ENCODE measurements at regions not wholly inside any gene's neighbourhood (a gene's known extent, or its start where the extent isn't known, plus 50 kb on each side); places are given as distances from the start of the nearest gene placed in this dataset.
A peak's percentile ranks its signal among the peaks of the same experiment; 100 is the strongest.

DNA sequence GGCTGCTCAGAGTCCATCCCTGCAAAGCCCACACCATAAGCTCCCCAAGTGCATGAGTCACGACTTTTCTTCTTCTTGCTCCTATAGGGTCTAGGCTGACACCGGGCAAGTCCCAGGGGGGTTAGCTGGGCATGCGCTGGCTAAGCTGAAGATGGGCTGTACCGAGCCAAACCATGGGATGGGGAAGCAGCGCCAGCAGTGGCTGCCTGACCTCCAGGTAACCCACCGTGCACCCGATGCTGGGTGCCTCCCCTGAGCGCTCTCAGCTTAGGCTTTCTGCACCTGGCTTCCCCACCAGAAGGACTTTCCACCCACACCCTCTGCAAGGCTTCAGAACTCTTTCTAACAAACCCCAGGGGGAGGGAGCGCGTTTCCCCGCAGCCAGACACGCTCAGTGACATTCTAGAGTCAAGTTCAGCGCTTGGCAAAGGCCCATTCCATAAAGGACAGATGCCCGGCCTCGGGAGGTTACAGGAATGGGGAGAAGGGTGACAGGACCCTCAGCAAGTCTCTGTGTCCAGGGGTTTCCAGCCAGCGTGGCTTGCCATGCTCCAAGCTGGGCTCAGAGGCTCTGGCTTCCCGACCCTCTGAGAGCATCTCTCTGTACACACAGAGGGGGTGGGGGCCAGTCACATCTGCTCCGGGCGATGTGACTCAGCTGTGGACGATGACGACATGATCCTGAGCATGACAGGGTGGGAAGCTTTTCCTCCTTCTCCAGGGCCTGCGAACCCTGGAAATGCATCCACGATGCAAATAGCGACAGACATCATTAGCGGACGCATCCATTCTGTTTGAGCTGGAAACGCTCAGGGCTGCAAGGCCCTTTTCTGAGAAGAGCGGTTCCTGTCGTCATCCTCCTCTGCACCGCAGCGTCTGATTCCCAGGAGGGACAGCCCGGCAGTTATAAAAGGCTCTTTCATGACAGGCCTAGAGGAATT, 107.8 kb downstream of the SIK1 start:
- DNase-seq (ENCODE audit: insufficient read length, low spot score), result peak; percentile 65
- FAIRE-seq, result peak; percentile 87

DNA sequence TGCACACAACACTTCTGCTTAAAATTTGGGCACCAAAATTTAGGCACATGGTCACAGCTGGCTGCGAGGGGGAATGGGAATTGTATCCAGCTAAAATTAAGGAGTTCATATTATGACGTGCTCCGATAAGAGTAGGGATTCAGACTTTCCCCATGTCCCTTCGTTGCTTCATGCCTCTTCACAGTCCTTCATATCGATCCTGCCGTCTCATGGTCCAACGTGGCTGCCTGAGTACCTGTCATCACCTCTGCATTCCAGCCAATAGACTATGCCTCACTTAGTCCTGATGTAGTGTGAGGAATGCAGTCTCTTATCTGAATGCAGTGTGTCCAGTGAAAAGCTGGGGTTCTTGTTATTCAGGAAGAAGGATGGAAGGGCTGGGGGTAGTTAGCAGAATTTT, 108.6 kb downstream of the SIK1 start:
- FAIRE-seq (no peak), DNase-seq (ENCODE audit: insufficient read length, low spot score) (no peak)

DNA sequence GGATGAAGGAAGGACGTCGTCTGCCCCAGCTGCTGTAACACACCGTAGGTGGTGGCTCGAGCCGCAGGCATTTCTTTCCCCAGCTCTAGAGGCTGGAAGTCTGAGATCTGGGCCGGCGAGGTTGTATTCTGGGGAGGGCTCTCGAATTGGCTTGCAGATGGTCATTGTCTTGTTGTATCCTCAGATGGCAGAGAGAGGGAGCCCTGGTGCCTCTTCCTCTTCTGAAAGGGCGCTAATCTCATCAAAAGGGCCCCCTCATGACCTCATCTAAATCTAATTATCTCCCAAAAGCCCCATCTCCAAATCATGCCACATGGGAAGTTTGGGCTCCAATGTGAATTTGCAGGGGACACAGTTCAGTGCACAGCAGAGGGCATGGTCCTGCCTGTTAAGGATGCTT, 109.0 kb downstream of the SIK1 start:
- DNase-seq (ENCODE audit: insufficient read length, low spot score), result no peak
- no peak for FAIRE-seq

DNA sequence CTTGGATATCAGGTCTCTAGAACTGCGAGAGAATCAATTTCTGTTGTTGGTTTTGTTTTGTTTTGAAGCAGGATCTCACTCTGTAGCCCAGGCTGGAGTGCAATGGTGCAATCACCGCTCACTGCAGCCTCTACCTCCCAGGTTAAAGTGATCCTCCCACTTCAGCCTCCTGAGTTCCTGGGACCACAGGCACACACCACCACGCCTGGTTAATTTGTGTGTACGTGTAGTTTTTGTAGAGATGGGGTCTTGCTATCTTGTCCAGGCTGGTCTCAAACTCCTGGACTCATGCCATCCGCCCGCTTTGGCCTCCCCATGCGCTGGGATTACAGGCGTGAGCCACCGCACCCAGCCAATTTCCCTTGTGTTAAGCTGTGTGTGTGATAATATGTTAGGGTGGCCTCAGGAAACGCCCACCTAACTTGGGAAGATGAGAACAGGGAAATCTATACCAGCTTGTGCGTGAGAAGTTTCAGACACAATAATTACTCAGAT, 109.6 kb downstream of the SIK1 start:
- FAIRE-seq (no peak), DNase-seq (ENCODE audit: insufficient read length, low spot score) (no peak)

DNA sequence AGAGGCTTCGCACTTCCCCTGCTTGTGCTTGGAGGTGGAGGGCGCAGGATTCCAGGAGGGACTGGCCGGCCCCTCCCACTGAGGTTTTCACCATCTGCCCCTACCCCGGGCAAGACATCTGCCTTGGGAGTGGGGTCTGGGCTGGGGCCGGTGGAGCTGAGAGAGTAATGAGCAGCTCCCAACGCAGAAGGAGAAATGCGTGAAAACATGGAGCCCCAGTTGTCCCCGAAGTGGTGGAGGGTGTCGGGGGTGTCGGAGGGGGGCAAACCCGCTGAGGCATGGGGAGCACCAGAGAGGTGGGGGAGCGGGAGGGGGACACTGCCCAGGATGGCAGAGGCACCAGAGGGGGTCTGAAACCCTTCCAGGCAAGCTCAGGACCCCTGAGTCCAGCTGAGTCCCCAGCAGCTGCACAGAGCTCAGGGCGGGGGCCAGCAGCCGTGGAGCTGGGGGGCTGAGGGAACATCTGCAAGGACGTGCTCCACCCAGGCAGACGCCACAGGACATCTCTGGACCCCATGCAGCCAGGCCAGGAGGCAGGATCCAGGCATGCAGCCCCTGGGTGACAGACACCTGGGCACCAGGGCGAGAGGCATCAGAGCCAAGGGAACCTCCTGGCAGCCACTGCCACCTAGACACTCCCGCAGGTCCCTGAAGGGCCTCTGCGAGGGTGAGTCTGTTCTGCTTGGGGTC, 110.6 kb downstream of the SIK1 start:
- no peak for FAIRE-seq
- no peak for DNase-seq (ENCODE audit: insufficient read length, low spot score)

DNA sequence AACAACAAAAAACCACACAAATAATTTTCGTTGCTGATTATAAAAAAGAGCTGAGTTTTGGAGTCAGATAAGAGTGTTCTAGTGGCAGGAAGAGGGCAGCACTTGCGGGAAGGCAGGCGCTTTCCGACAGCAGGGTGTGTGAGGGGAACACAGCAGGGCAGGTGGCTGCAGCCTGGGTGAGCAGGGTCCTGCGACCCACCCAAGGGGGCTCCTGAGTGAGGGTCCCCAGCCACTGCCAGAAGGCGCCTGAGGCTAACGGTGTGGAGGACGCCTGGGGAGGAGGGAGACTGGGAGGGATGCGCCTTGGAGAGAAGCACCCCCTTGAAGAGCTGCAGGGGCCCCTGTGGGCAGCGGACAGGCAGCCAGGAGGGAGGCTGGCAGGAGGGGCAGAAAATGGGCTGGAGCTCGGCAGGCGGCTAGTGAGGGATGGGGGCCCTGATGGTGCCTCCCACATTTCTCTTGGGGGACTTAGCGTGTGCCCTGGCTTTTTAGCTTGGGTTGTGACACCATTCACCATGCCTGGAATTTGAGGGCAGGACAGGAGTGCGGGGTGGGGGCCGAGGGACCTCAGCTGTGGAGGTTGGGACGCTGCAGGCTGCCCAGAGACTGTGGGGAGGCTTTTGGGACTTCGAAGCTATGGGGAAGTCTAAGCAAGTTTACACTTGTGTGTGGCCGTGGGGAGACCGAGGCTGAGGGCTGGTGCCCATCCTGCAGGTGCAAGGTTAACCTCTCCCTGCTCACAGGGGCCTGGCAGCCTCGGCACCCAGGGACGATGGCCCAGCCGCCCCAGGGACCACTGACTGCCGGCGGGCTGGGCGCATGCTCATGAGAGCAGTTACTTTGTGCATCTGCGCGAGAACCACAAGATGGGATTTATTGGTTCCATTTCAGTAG, 111.4 kb downstream of the SIK1 start:
- no peak for FAIRE-seq
- DNase-seq (ENCODE audit: insufficient read length, low spot score), result no peak

DNA sequence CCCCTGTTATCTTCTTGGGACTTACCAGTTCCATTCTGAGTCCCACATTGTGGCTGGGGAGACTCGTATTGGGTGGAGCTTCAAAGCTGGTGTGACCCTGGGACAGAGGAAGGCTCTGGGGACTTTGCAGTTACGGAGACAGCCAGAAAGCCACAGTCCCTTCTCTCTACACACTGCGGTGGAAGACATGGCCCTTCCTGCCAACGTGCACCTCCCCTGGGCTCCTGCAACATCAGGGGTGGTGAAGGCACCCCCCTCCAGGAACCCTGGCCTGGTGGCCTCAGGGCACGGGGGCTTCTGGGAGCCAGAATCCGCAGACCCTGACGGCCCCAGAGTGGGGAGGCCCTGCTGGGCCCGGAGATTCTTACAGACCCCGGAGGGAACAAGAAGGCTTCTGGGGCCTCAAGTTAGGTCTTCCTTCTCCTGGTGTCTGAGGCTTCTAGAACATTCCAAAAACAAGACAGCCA, 113.0 kb downstream of the SIK1 start:
- DNase-seq (ENCODE audit: insufficient read length, low spot score) (no peak), FAIRE-seq (no peak)

DNA sequence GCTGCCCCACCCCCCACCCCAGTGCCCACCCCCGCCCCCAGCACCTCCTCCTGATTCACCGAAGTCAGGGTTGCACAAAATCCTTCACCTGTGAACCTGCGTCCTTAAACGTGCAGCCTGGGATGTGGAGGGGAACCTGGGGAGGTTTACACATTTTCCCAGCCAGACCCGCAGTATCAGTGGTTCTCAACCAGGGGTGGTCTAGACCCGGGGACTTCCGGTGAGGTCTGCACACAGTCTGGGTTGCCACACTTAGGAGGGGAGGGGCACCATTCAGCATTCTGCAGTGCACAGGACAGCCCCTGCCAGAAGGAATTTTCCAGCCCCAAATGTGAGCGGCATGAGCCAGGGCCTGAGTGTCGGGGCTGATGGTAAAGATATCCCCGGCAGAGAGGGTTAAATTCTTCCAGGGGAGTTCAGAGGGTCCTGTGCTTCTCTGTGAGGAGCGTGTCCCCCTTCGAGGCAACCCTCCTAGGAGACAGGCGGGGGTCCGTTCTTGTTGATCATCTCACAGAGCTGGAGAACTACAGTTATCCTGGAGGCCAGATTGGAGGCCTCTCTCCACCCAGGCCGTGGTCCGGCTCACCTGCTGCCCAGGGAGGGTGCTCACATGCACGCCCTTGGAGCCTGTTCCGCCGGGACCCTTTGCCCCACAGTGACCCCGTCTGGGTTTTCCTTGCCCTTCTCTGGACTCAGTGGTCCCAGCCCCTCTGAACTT, 113.6 kb downstream of the SIK1 start:
- FAIRE-seq, result no peak

DNA sequence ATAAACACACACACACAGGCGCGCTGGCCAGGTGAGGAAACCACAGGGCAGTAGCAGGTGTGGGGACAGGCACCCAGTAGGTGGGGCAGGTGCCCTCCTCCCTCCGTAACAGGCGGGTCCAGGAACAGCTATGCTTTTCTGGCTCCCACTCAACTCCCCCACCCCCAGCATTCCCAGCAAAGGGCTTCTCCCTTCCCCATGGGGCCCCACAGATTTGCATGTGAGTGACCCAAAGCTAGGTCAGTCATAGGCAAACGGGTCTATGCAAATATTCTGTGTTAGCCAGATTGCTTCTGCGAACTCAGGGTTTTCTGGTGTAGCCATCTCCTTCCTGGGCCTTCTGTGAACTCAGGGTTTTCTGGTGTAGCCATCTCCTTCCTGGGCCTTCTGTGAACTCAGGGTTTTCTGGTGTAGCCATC, 114.2 kb downstream of the SIK1 start:
- FAIRE-seq (no peak), DNase-seq (ENCODE audit: insufficient read length, low spot score) (no peak)

More for the DNA sequence above, 113.6 kb downstream of the SIK1 start:
- DNase-seq (ENCODE audit: insufficient read length, low spot score), result no peak

DNA sequence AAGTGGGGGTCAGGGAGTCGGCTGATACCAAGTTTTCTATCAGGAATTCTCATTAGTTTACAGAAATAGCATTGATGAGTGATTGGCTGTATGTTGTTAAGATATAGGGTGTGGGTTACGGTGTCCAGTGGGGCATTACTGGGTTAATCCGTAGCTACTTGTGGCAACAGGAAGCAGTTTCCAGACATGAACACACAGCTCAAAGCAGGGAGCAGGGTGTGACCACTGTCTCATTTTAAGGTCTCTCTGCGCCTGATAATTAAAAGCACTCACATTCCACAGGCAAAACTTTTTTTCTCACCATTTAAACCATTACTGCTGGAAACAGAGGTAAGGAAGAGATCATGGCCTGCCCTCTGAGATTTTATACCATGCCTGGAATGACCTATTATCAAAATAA, 114.9 kb downstream of the SIK1 start:
- no peak for FAIRE-seq
- no peak for DNase-seq (ENCODE audit: insufficient read length, low spot score)

DNA sequence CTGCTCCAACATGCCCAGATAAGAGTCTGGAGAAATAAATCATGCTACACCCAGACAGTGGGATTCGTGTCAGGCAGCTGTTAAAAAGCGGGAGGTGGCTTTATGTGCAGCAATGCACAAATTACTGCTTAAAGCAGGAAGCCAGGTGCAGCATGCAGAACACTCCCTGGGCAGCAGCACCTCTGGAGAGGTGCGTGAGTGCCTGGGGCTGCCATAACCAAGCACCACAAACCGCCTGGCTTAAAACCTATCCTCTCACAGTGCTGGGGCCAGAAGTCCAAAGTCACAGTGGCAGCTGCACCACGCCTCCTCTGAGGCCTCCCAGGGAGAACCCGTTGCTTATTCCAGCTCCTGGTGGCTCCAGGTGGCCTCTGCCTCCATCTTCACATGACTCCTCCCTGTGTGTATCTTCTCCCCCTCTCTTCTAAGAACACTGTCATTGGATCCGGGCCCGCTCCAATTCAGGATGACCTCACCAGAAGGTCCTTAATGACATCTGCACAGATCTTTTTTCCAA, 115.6 kb downstream of the SIK1 start:
- FAIRE-seq, result no peak
- no peak for DNase-seq (ENCODE audit: insufficient read length, low spot score)

DNA sequence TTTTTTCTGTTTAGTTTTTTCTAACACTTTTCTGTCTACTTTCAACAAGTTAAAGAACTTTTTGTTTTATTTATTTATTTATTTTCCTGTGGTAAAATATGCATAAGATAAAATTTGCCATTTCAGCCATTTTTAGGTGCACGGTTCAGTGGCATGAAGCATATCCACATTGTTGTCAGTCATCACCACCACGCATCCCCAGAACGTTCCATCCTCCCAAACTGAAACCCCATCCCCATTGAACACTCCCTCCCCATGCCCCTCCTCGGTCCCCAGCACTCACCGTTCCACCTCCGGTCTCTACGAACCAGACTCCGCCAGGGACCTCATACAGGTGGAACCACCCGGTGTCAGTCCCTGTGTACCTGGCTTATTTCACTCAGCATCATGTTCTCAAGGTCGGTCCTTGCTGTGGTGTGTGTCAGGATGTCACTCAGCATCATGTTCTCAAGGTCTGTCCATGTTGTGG, 118.1 kb downstream of the SIK1 start:
- DNase-seq (ENCODE audit: insufficient read length, low spot score), result no peak
- peak; percentile 76 for FAIRE-seq

DNA sequence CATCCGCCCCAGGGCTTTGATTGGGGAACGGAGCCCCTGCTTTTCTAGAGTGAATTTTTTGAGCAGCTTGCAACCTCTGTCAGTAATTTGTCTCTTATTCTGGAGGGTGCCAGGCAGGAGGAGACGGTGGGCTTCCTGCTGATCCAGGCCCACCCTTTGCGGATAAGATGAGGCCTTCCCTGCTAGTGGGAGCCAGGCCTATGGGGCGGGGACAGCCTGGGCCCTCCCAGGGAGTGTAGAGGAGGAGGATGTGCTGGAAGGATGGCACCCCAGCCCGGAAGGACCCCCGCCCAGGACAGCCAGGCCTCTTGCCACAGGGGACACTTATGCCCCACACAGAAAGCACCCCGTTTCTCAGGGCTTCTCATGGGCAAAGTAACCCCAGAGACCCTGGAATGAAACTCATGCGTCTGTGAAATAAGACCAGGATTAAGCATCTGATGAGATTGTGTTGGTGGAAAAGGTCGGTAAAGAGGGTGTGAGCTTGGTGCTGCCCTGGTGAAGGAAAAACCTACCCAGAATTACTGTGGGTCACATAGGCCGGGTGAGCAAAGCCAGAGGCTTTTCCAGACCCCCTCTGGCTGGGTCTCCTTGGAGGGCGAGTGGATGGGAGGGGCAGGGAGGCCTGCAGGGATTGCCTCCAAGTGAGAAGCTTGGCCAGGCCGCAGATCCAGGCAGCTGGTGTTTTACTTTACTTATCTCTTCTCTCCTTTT, 118.7 kb downstream of the SIK1 start:
- DNase-seq (ENCODE audit: insufficient read length, low spot score) (no peak), FAIRE-seq (no peak)

DNA sequence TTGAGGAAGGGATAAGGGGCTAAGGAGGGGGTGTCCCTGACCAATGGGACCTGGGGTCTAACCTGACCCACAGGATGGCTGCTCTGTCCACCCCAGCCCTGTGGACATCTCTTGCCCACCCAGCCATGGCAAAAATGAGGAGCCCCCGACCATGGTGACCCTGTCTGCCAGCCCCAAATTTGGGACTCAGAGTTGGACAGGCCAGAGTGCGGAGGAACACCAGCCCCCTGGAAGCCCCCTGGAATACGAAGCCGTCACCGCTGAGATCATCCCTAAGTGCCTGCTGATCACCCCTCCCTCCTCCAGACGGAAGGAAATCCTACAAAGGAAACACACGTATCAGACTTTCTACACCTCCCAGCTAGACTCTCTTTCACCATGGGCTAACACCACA, 119.3 kb downstream of the SIK1 start:
- no peak for FAIRE-seq
- DNase-seq (ENCODE audit: insufficient read length, low spot score), result no peak

DNA sequence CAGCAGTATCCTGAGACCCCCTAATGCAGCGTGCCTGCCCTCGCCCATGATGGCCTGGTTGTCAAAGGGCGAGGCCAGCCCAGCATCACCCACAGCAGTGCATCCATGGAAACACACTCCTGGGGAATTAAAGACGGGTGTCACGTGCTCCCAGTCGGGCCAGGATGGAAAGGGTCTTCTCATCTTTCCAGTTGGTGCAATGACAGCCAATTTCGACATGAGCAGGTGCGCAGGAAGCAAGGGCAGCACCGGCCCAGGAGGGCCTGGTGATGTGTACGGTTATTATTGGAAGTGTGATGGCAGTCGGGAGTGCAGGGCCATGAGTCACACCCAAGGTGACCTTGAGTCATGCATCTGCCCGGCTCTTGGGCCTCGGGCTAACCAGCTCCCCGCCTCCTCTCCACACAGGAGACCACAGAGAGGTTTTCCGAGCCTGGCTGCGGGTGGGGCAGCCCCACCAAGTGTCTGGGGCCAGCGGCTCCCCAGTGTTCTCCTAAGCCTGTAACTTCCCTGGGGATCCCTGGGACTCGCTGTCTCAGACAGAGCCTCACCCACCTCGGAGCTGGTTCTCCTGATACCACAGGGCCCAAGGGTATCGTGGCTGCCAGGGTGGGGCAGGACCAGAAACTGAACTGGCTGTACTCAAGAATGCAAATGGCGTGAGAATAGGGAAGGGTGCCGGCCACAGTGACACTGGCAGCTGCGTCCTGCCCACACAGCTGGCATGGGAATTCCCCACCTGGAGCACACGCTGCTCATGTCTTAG, 119.8 kb downstream of the SIK1 start:
- DNase-seq (ENCODE audit: insufficient read length, low spot score) (peak; percentile 85), FAIRE-seq (peak; percentile 83)

DNA sequence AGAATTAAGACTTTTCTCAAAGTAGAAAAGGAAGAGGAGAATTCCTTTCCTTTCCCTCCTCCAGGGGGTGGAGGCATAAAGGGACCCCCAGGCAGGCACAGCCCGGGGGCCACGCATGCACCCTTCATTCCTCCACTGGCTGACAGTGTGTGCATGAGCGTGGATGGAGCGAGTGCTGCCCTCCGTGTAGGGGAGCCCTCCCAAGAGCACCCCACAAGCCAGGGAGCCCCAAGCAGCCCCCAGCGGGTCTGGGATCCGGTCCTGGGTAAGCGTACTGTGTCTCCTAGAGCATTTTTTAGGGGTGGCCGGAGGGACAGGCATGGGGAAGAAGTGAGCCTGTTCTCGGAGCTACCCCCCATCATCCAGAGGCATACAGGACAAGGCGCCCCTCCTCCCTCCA, 120.5 kb downstream of the SIK1 start:
- FAIRE-seq (no peak), DNase-seq (ENCODE audit: insufficient read length, low spot score) (no peak)

DNA sequence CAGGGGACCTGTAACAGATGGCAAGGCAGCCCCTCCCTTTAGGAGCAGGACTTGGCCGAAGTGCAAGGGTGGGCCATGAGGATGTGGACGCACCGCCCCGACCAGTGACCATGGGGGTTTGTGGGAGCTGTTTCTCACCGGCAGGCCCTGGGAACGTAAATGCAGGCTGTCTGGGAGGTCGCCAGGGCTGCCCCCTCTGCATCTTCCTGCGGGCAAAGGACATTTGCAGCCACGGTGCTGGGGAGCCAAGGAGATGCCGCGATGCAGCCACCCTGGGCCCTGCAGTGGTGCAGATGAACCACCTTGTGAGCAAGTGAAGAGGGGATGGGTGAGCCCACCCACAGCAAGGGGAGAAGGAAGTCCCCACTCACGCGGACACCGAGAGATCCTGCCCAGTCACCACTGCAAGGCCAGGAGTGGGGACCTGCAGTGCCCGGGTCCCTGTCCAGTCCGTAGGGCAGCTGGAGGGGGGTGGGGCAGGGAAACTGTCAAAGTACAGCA, 121.1 kb downstream of the SIK1 start:
- FAIRE-seq (no peak), DNase-seq (ENCODE audit: insufficient read length, low spot score) (no peak)

DNA sequence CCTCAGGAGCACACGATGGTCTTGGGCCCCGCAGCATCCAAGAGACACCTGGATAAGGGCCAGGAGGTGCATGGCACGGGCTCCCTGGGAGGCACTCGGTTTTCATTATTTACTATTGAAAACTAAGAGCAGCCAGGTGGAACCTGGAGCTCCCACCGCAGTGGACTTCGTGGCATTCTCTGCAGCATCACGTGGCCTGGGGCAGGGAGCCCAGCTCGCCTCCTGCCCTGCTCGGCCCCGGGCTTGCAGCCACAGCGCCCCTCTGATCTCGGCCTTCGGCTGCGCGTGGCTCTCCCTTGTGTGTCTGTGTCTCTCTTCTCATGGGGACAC, 121.6 kb downstream of the SIK1 start:
- no peak for DNase-seq (ENCODE audit: insufficient read length, low spot score)
- no peak for FAIRE-seq

Measured in HTR-8/SVneo (cell line).